ENCODE measurements at regions not wholly inside any gene's neighbourhood (a gene's known extent, or its start where the extent isn't known, plus 50 kb on each side); places are given as distances from the start of the nearest gene placed in this dataset.

- Histone ChIP-seq H3K18ac (ENCODE audit: extremely low read depth, low read length) (no peak overlapping the region), H3K27ac (ENCODE audit: low read depth, low read length) (no peak overlapping the region), H3K23me2 (ENCODE audit: low read depth, low read length) (no peaks in the 10 kb centered on the region), H4K91ac (replicated peaks; ENCODE audit: insufficient read length, low read length) (no peak overlapping the region), H4K20me1 (replicated peaks in 1 of 2; ENCODE audit: control insufficient read depth in 1 of 2, insufficient read depth in 2 of 2, low read length in 2 of 2) (no peaks in the 10 kb centered on the region), H2BK12ac (ENCODE audit: low read depth, low read length) (no peak overlapping the region), H3K27me3 (replicated peaks in 1 of 4; ENCODE audit: control insufficient read depth in 3 of 4, extremely low read depth in 1 of 4, insufficient read depth in 3 of 4, low read length in 3 of 4) (no peaks in the 10 kb centered on the region; a peak in 1 of 7 replicates), H2BK15ac (ENCODE audit: low read length) (no peak overlapping the region), H3K36me3 (ENCODE audit: control insufficient read depth in 2 of 4, insufficient read depth in 4 of 4, low read length in 3 of 4) (no peaks in the 10 kb centered on the region), H3K9me3 (ENCODE audit: insufficient read depth in 2 of 2, low read depth in 1 of 2, low read length in 1 of 2) (no peaks in the 10 kb centered on the region), H3K4me1 (replicated peaks in 1 of 4; ENCODE audit: control insufficient read depth in 3 of 4, insufficient read depth in 4 of 4, low read length in 3 of 4) (peaks cover 0 to 2% (median 1%) of the 10 kb centered on the region in 4 experiments; a peak in 2 of 7 replicates), H3K4me3 (ENCODE audit: extremely low read depth in 1 of 4, insufficient read depth in 2 of 4, low read depth in 3 of 4, low read length in 4 of 4) (no peak overlapping the region), H2AK5ac (ENCODE audit: low read depth, low read length) (no peak overlapping the region), H4K8ac (ENCODE audit: extremely low read depth, insufficient read depth, low read length) (no peak overlapping the region), H3K79me1 (ENCODE audit: low read depth, low read length) (no peaks in the 10 kb centered on the region; the same call in 1 of the 2 replicates), H2BK5ac (ENCODE audit: low read depth, low read length) (no peak overlapping the region), H2BK120ac (replicated peaks; ENCODE audit: low read depth, low read length) (no peak overlapping the region), H3K9ac (replicated peaks in 1 of 4; ENCODE audit: extremely low read depth in 1 of 4, low read depth in 3 of 4, low read length in 3 of 4) (no peak overlapping the region), H3K4ac (replicated peaks; ENCODE audit: insufficient read length, low read depth, low read length) (no peak overlapping the region), H4K5ac (ENCODE audit: insufficient read length, low read depth, low read length) (no peak overlapping the region), H3K14ac (ENCODE audit: insufficient read length) (no peak overlapping the region), H3K4me2 (ENCODE audit: insufficient read depth in 1 of 2, low read depth in 2 of 2, low read length in 2 of 2) (no peak overlapping the region), H3K23ac (ENCODE audit: insufficient read length) (no peak overlapping the region), H3K56ac (replicated peaks; ENCODE audit: insufficient read length, low read depth, low read length) (no peak overlapping the region), H2AFZ (ENCODE audit: low read length) (no peak overlapping the region), H2BK20ac (ENCODE audit: low read length) (no peak overlapping the region), H3K79me2 (ENCODE audit: control insufficient read depth in 1 of 2, insufficient read depth in 2 of 2, low read length in 2 of 2) (no peaks in the 10 kb centered on the region)
- POLR2A ChIA-PET (ENCODE audit: partially characterized antibody) = no interaction called here
- CTCF ChIA-PET (ENCODE audit: partially characterized antibody) = no interaction called here
- FAIRE-seq (no peak), DNase-seq (ENCODE audit: low read depth in 1 of 2, low spot score in 2 of 2) (no peak)
- WGBS, 2 experiments (ENCODE audit: extremely low coverage in 1 of 2, insufficient coverage in 1 of 2, insufficient read length in 1 of 2, insufficient replicate concordance in 2 of 2, low coverage in 1 of 2, low lambda C conversion rate in 2 of 2, missing lambda C conversion rate in 1 of 2) = 90% methylated on average over 3 of the region's 3 CpGs; no CpG with 5 or more reads in 1 of the 2 experiments
- TF ChIP-seq CHD2 (IDR thresholded peaks at IDR 0.05; ENCODE audit: low read length) (no peak), SRF (IDR thresholded peaks at IDR 0.05; ENCODE audit: low read depth, low read length) (no peak)
Observed at GRCh38 chr2:175737722-175738361, 264.2 kb downstream of the LNPK start.

All from H1 (cell line).